Stimulated activated CD4-positive, alpha-beta T cell treated with anti-CD3 and anti-CD28 coated beads, TNF-alpha, amount 100 ng/mL, for 48 hours (primary cell): ENCODE measurements at regions not wholly inside any gene's neighbourhood (a gene's known extent, or its start where the extent isn't known, plus 50 kb on each side); places are given as distances from the start of the nearest gene placed in this dataset.
"Not testable (repeated sequence)": the region's sequence is repeated elsewhere in the genome, so short reads cannot be mapped to it uniquely, and the experiment has no call there.

Source experiments
- DNase-seq, 3 donors: peaks; one replicate each; pipeline ENCODE4 v3.0.0-alpha.2; 2020; ENCODE audit warnings: low read depth in 3 of 3

GRCh38 chr2:52036024-52036423, 1004.1 kb upstream of the NRXN1 start:
- DNase-seq = no peak

GRCh38 chr2:52035391-52035790, 1003.5 kb upstream of the NRXN1 start:
- DNase-seq = no peak

GRCh38 chr2:52034706-52035105, 1002.8 kb upstream of the NRXN1 start:
- no peak for DNase-seq

- DNase-seq = no peak
These were observed 990.1 kb upstream of the NRXN1 start for GRCh38 chr2:52022006-52022405.

- DNase-seq = no peak
These were observed 985.8 kb upstream of the NRXN1 start for GRCh38 chr2:52017646-52018235.

GRCh38 chr2:52006821-52007366, 975.0 kb upstream of the NRXN1 start:
- DNase-seq = not testable (repeated sequence)

GRCh38 chr2:52000151-52000855, 968.4 kb upstream of the NRXN1 start:
- no peak for DNase-seq

GRCh38 chr2:51998890-51999289, 967.0 kb upstream of the NRXN1 start:
- DNase-seq = no peak

- DNase-seq = no peak
These were observed 965.6 kb upstream of the NRXN1 start for GRCh38 chr2:51997571-51997970.

GRCh38 chr2:51995293-51995692, 963.4 kb upstream of the NRXN1 start:
- DNase-seq = no peak

GRCh38 chr2:51994123-51994763, 962.3 kb upstream of the NRXN1 start:
- DNase-seq = no peak

- DNase-seq = no peak
These were observed 958.8 kb upstream of the NRXN1 start for GRCh38 chr2:51990684-51991083.

- DNase-seq = no peak
These were observed 954.2 kb upstream of the NRXN1 start for GRCh38 chr2:51986101-51986500.

- DNase-seq = no peak
These were observed 949.9 kb upstream of the NRXN1 start for GRCh38 chr2:51981783-51982182.

GRCh38 chr2:51976623-51977022, 944.7 kb upstream of the NRXN1 start:
- no peak for DNase-seq

- DNase-seq = no peak
These were observed 939.2 kb upstream of the NRXN1 start for GRCh38 chr2:51971136-51971535.

GRCh38 chr2:51969347-51969746, 937.4 kb upstream of the NRXN1 start:
- no peak for DNase-seq

GRCh38 chr2:51960841-51961335, 929.0 kb upstream of the NRXN1 start:
- no peak for DNase-seq

- no peak for DNase-seq
These were observed 928.3 kb upstream of the NRXN1 start for GRCh38 chr2:51960281-51960680.

- no peak for DNase-seq
These were observed 927.8 kb upstream of the NRXN1 start for GRCh38 chr2:51959696-51960095.

GRCh38 chr2:51953931-51954330, 922.0 kb upstream of the NRXN1 start:
- no peak for DNase-seq

GRCh38 chr2:51921076-51921475, 889.1 kb upstream of the NRXN1 start:
- no peak for DNase-seq

- no peak for DNase-seq
These were observed 888.6 kb upstream of the NRXN1 start for GRCh38 chr2:51920509-51920908.
